Gastroesophageal sphincter (tissue), 3 donors: ENCODE measurements at regions not wholly inside any gene's neighbourhood (a gene's known extent, or its start where the extent isn't known, plus 50 kb on each side); places are given as distances from the start of the nearest gene placed in this dataset.

Source experiments
- POLR2A ChIP-seq, 2 donors: fragments of 450-650 bp; IDR thresholded peaks; one replicate each; pipeline ENCODE4 v1.6.1; 2017; ENCODE audit warnings: antibody characterized with exemption in 2 of 2, mild to moderate bottlenecking in 2 of 2, moderate library complexity in 1 of 2
- POLR2AphosphoS5 ChIP-seq: sonication (generic); formaldehyde crosslinking; IDR thresholded peaks from one replicate; pipeline ENCODE4 v1.6.1; 2017; ENCODE audit warnings: antibody characterized with exemption
- TF ChIP-seq, protein P1 (sequence below), 4 experiments: fragments of 200-600 bp in 2 of 4; fragments of 450-650 bp in 2 of 4; sonication (generic) in 1 of 4; IDR thresholded peaks; one replicate each; pipeline ENCODE4 v1.5.1; 2017 to 2019; ENCODE audit warnings: antibody characterized with exemption in 4 of 4, mild to moderate bottlenecking in 2 of 4, moderate library complexity in 2 of 4

DNA sequence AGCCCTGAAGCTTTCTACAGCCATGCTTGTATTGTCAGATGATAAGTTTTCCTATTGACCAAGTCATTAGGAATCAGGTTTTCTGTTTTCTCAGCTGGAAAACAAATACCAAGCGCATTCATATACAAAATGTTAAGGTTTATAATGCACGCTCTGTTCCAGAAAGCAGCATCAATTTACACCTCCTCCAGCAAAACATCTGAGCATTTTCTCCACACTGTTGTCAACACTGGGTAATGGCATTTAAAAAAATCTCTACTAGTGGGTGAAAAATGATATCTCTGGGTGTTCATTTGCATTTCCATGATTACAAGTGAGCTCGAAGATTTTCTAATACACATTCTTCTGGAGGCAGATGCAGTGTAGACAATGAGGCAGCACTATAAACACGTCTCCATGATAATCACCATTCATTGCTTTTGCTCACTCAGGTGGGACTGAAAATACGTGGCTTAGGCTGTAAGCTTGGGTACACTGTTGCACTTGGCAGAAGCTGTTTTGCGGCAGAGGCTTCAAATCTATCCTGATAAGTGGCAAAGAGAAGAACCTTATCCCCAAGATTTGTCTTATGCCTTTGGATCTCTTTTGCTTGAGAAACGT is 114.8 kb upstream of the PLPP4 start:
- no peak for TF ChIP-seq POLR2A (IDR thresholded peaks at IDR 0.05)
- no peak for TF ChIP-seq POLR2AphosphoS5
- TF ChIP-seq, protein P1, sequence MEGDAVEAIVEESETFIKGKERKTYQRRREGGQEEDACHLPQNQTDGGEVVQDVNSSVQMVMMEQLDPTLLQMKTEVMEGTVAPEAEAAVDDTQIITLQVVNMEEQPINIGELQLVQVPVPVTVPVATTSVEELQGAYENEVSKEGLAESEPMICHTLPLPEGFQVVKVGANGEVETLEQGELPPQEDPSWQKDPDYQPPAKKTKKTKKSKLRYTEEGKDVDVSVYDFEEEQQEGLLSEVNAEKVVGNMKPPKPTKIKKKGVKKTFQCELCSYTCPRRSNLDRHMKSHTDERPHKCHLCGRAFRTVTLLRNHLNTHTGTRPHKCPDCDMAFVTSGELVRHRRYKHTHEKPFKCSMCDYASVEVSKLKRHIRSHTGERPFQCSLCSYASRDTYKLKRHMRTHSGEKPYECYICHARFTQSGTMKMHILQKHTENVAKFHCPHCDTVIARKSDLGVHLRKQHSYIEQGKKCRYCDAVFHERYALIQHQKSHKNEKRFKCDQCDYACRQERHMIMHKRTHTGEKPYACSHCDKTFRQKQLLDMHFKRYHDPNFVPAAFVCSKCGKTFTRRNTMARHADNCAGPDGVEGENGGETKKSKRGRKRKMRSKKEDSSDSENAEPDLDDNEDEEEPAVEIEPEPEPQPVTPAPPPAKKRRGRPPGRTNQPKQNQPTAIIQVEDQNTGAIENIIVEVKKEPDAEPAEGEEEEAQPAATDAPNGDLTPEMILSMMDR (IDR thresholded peaks at IDR 0.05), result no peak
